Mesendoderm (in vitro differentiated cells): ENCODE measurements at regions not wholly inside any gene's neighbourhood (a gene's known extent, or its start where the extent isn't known, plus 50 kb on each side); places are given as distances from the start of the nearest gene placed in this dataset.

Source experiments
- DNase-seq: peaks from one replicate; pipeline ENCODE4 v3.0.0; 2013
- H2AK5ac ChIP-seq: 2 replicates; pipeline ENCODE4 v1.6.1; 2013; ENCODE audit warnings: low read length, inconsistent platforms
- H2BK120ac ChIP-seq: 2 replicates; pipeline ENCODE4 v1.6.1; 2013; ENCODE audit warnings: low read depth, mild to moderate bottlenecking, low read length, moderate library complexity, mixed read lengths
- H2BK15ac ChIP-seq: replicated peaks from 2 replicates; pipeline ENCODE4 v1.6.1; 2013; ENCODE audit warnings: low read depth, mild to moderate bottlenecking, moderate library complexity
- H2BK5ac ChIP-seq: 2 replicates; pipeline ENCODE4 v1.6.1; 2013; ENCODE audit warnings: low read length, inconsistent platforms
- H3K18ac ChIP-seq: 2 replicates; pipeline ENCODE4 v1.6.1; 2013; ENCODE audit warnings: mild to moderate bottlenecking, low read length, mixed read lengths
- H3K23ac ChIP-seq: one replicate; pipeline ENCODE4 v1.6.1; 2013; ENCODE audit warnings: low read length
- H3K27ac ChIP-seq: 2 replicates; pipeline ENCODE4 v1.5.1; 2013; ENCODE audit warnings: low read depth, mild to moderate bottlenecking, inconsistent platforms, low read length, moderate library complexity
- H3K27me3 ChIP-seq: 2 replicates; pipeline ENCODE4 v1.6.1; 2013; ENCODE audit warnings: low read length, control low read depth, mild to moderate bottlenecking, inconsistent platforms; ENCODE audit not compliant: insufficient read depth, poor library complexity
- H3K36me3 ChIP-seq: 2 replicates; pipeline ENCODE4 v1.6.1; 2013; ENCODE audit warnings: low read length, inconsistent platforms; ENCODE audit not compliant: control insufficient read depth, insufficient read depth
- H3K4ac ChIP-seq: one replicate; pipeline ENCODE4 v1.6.1; 2013; ENCODE audit warnings: low read depth, mild to moderate bottlenecking, low read length, moderate library complexity
- H3K4me1 ChIP-seq: 2 replicates; pipeline ENCODE4 v1.6.1; 2013; ENCODE audit warnings: low read depth, low read length, inconsistent platforms; ENCODE audit not compliant: control insufficient read depth
- H3K4me2 ChIP-seq: 2 replicates; pipeline ENCODE4 v1.6.1; 2013; ENCODE audit warnings: low read length
- H3K4me3 ChIP-seq: 2 replicates; pipeline ENCODE4 v1.5.1; 2013; ENCODE audit warnings: mild to moderate bottlenecking, low read length
- H3K56ac ChIP-seq: one replicate; pipeline ENCODE4 v1.6.1; 2013; ENCODE audit warnings: low read length
- H3K79me1 ChIP-seq: 2 replicates; pipeline ENCODE4 v1.6.1; 2013; ENCODE audit warnings: low read length, inconsistent platforms
- H3K79me2 ChIP-seq: 2 replicates; pipeline ENCODE4 v1.6.1; 2013; ENCODE audit warnings: mild to moderate bottlenecking, low read length; ENCODE audit not compliant: control insufficient read depth, insufficient read depth
- H3K9ac ChIP-seq: 2 replicates; pipeline ENCODE4 v1.6.1; 2013; ENCODE audit warnings: low read length, inconsistent platforms
- H4K5ac ChIP-seq: one replicate; pipeline ENCODE4 v1.6.1; 2013; ENCODE audit warnings: low read length
- H4K8ac ChIP-seq: one replicate; pipeline ENCODE4 v1.6.1; 2013; ENCODE audit warnings: low read depth, mild to moderate bottlenecking, control low read depth, low read length, moderate library complexity
- WGBS: extraction: QIAGEN DNeasy Blood & Tissue Kit; methylation state at CpG from one replicate; pipeline ENCODE4 v1.1.7; 2013; ENCODE audit warnings: low lambda C conversion rate, missing lambda C conversion rate; ENCODE audit not compliant: insufficient coverage; ENCODE audit errors: extremely low coverage; 5-methylcytosine and 5-hydroxymethylcytosine counted together

DNA sequence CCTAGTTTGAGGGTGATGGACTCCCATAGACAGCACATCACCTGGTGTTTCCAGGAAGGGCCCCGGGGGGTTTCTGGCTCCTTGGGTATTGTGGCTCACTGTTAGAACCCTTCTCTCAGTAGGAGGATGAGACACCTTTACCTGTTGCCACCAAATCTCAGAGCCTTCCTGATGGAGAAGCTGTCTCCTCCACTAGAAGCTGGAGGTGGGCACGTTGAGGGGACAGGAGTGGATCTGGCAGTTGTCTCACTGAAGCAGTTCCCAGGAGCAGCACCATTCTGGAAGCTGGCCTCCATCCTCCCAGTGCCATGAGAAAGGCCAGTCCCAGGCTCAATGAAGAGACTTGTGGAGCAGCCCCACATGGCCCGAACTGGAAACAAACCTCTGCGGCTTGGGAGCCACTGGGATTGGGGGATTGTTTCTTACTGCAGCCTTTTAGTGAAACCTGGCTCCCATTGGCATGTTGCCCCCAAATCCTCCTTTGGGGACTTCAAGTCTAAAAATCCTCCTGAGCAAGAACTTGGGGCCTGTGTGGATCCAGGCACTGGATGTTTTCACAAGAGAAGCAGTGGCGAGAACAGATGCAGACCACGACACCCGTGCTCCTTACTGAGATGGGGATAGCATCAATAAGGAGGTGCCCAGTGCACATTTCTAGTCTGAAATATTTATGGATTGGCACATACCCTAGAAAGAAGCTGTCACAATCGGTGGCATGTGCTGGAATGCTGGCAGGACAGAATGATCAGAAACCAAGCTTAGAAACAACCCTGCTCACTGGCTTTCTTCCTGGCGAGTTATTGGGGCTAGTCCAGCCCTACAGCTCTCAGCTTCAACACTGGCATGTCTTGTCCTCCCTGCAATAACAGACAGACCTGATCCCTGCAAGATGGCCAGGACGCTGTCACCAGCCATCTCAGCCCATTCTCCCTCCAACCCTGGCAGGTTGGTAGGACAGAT lies 223.7 kb upstream of the AJAP1 start:
- Histone ChIP-seq H4K8ac (no peak overlapping the region), H3K27me3 (no peaks in the 10 kb centered on the region), H3K4me1 (no peaks in the 10 kb centered on the region), H3K9ac (no peak overlapping the region), H3K36me3 (no peaks in the 10 kb centered on the region), H3K23ac (no peak overlapping the region), H3K27ac (no peak overlapping the region), H2BK120ac (no peak overlapping the region), H2BK15ac (no peak overlapping the region), H3K56ac (no peak overlapping the region), H3K4ac (no peak overlapping the region), H3K4me2 (no peak overlapping the region), H3K4me3 (no peak overlapping the region), H3K79me1 (no peaks in the 10 kb centered on the region), H2AK5ac (no peak overlapping the region), H3K79me2 (no peaks in the 10 kb centered on the region), H3K18ac (no peak overlapping the region), H4K5ac (no peak overlapping the region), H2BK5ac (no peak overlapping the region)
- DNase-seq, result no peak
- WGBS, result no CpG with 5 or more reads among the region's 10 CpGs

DNA sequence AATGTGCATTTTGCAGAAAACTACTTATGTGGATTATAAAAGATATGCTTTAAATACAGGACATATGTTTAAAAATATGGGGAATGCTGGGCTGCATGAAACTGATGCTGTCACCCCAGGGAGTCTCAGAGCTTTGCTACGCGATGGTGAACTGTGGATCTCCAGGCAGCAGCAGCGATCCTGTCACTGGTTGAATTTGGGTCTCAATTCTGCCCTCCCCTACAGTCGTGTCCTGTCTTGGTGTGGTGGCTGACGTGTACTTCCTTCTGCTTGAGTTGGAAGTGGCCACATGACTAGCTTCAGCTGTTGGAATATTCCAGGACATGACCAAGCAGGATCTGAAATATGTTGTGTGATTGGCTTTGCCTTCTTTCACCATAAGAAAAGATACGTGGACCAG lies 222.9 kb upstream of the AJAP1 start:
- Histone ChIP-seq H3K79me2 (no peaks in the 10 kb centered on the region), H3K18ac (no peak overlapping the region), H4K5ac (no peak overlapping the region), H3K4me2 (no peak overlapping the region), H3K79me1 (no peaks in the 10 kb centered on the region), H3K56ac (no peak overlapping the region), H2AK5ac (no peak overlapping the region), H3K27ac (no peak overlapping the region), H3K4me3 (no peak overlapping the region), H3K27me3 (no peaks in the 10 kb centered on the region), H3K4me1 (no peaks in the 10 kb centered on the region), H2BK5ac (no peak overlapping the region), H2BK15ac (no peak overlapping the region), H3K23ac (no peak overlapping the region), H4K8ac (no peak overlapping the region), H3K9ac (no peak overlapping the region), H3K36me3 (no peaks in the 10 kb centered on the region), H2BK120ac (no peak overlapping the region), H3K4ac (no peak overlapping the region)
- no peak for DNase-seq
- WGBS, result no CpG with 5 or more reads among the region's 6 CpGs

- DNase-seq, result no peak
- Histone ChIP-seq H3K18ac (no peak overlapping the region), H4K5ac (no peak overlapping the region), H4K8ac (no peak overlapping the region), H2BK15ac (no peak overlapping the region), H3K79me1 (no peaks in the 10 kb centered on the region), H3K56ac (no peak overlapping the region), H3K79me2 (no peaks in the 10 kb centered on the region), H3K4me2 (no peak overlapping the region), H2BK120ac (no peak overlapping the region), H3K27me3 (no peaks in the 10 kb centered on the region), H3K4ac (no peak overlapping the region), H3K36me3 (no peaks in the 10 kb centered on the region), H2BK5ac (no peak overlapping the region), H3K4me1 (no peaks in the 10 kb centered on the region), H3K23ac (no peak overlapping the region), H2AK5ac (no peak overlapping the region), H3K4me3 (no peak overlapping the region), H3K9ac (no peak overlapping the region), H3K27ac (no peak overlapping the region)
- no CpG with 5 or more reads among the region's 7 CpGs for WGBS
Measured at GRCh38 chr1:4433075-4433474, 221.3 kb upstream of the AJAP1 start.

GRCh38 chr1:4444086-4444485 lies 210.3 kb upstream of the AJAP1 start:
- Histone ChIP-seq H2BK5ac (no peak overlapping the region), H2BK120ac (no peak overlapping the region), H3K23ac (no peak overlapping the region), H3K56ac (no peak overlapping the region), H3K27me3 (no peaks in the 10 kb centered on the region), H3K9ac (no peak overlapping the region), H3K4me3 (no peak overlapping the region), H3K79me2 (no peaks in the 10 kb centered on the region), H4K8ac (no peak overlapping the region), H3K4me1 (peaks cover 6% of the 10 kb centered on the region), H3K18ac (no peak overlapping the region), H2AK5ac (no peak overlapping the region), H2BK15ac (no peak overlapping the region), H3K79me1 (no peaks in the 10 kb centered on the region), H3K36me3 (no peaks in the 10 kb centered on the region), H4K5ac (no peak overlapping the region), H3K27ac (no peak overlapping the region), H3K4me2 (no peak overlapping the region), H3K4ac (no peak overlapping the region)
- DNase-seq, result no peak
- WGBS, result no CpG with 5 or more reads among the region's 5 CpGs

- Histone ChIP-seq H3K79me2 (no peaks in the 10 kb centered on the region), H4K8ac (no peak overlapping the region), H2AK5ac (no peak overlapping the region), H3K4me3 (no peak overlapping the region), H3K27me3 (no peaks in the 10 kb centered on the region), H2BK5ac (no peak overlapping the region), H3K4me1 (peaks cover 6% of the 10 kb centered on the region), H2BK15ac (no peak overlapping the region), H3K27ac (peak overlapping the region; percentile 80), H3K9ac (no peak overlapping the region), H3K56ac (peak overlapping the region; percentile 1), H3K4ac (no peak overlapping the region), H3K18ac (no peak overlapping the region), H2BK120ac (no peak overlapping the region), H3K79me1 (no peaks in the 10 kb centered on the region), H4K5ac (no peak overlapping the region), H3K4me2 (no peak overlapping the region), H3K23ac (no peak overlapping the region), H3K36me3 (no peaks in the 10 kb centered on the region)
- WGBS, result no CpG with 5 or more reads among the region's 11 CpGs
- DNase-seq, result peak; percentile 55
Measured at GRCh38 chr1:4447778-4448420, 206.5 kb upstream of the AJAP1 start.
